ENCODE measurements at regions not wholly inside any gene's neighbourhood (a gene's known extent, or its start where the extent isn't known, plus 50 kb on each side); places are given as distances from the start of the nearest gene placed in this dataset.

GRCh38 chr3:69683082-69683806, 56.0 kb upstream of the MITF start:
- TF ChIP-seq POLR2AphosphoS5 (IDR thresholded peaks at IDR 0.05; ENCODE audit: low read depth, low read length) (no peak), TAF1 (IDR thresholded peaks at IDR 0.05; ENCODE audit: borderline replicate concordance, insufficient read depth, low read length) (no peak), REST (IDR thresholded peaks at IDR 0.05; ENCODE audit: insufficient read depth in 1 of 2, low read depth in 2 of 2, low read length in 2 of 2) (no peak), SIN3A (IDR thresholded peaks at IDR 0.05; ENCODE audit: borderline replicate concordance, insufficient read depth, low read length) (no peak)

Measured in PFSK-1 (cell line).